Neural cell (in vitro differentiated cells): ENCODE measurements at regions not wholly inside any gene's neighbourhood (a gene's known extent, or its start where the extent isn't known, plus 50 kb on each side); places are given as distances from the start of the nearest gene placed in this dataset.

Source experiments
- H2AFZ ChIP-seq: fragments of 200-600, 300-800 bp; sonication (generic), shearing (Covaris generic); 2 replicates; pipeline ENCODE4 v1.6.0; 2014; ENCODE audit warnings: low read depth, mild to moderate bottlenecking, antibody characterized with exemption, low read length, moderate library complexity
- H3F3A ChIP-seq: fragments of 200-600 bp; shearing (Covaris generic); 2 replicates; pipeline ENCODE4 v1.6.1; 2016; ENCODE audit warnings: mild to moderate bottlenecking, moderate library complexity, mixed read lengths, antibody characterized with exemption, low read length; ENCODE audit not compliant: insufficient read depth, poor library complexity, severe bottlenecking
- H3K27ac ChIP-seq: fragments of 200-600, 300-800 bp; sonication (generic), shearing (Covaris generic); 2 replicates; pipeline ENCODE4 v1.5.1; 2014; ENCODE audit warnings: mild to moderate bottlenecking, low read length, moderate library complexity
- H3K27me3 ChIP-seq: fragments of 300-800, 200-600 bp; sonication (generic), shearing (Covaris generic); 2 replicates; pipeline ENCODE4 v1.6.0; 2014; ENCODE audit warnings: mild to moderate bottlenecking, low read depth, low read length, moderate library complexity; ENCODE audit not compliant: insufficient read depth
- H3K36me3 ChIP-seq: fragments of 300-800, 200-600 bp; sonication (generic), shearing (Covaris generic); 2 replicates; pipeline ENCODE4 v1.5.1; 2014; ENCODE audit warnings: mild to moderate bottlenecking, antibody characterized with exemption, low read length, moderate library complexity; ENCODE audit not compliant: insufficient read depth
- H3K4me2 ChIP-seq: fragments of 300-800, 200-600 bp; sonication (generic), shearing (Covaris generic); 2 replicates; pipeline ENCODE4 v1.6.0; 2014; ENCODE audit warnings: mild to moderate bottlenecking, low read length
- H3K4me3 ChIP-seq: fragments of 300-800, 200-600 bp; sonication (generic), shearing (Covaris generic); 2 replicates; pipeline ENCODE4 v1.5.1; 2014; ENCODE audit warnings: mild to moderate bottlenecking, low read length, moderate library complexity
- H3K79me2 ChIP-seq: fragments of 200-600 bp; shearing (Covaris generic); replicated peaks from 2 replicates; pipeline ENCODE4 v1.6.0; 2014; ENCODE audit warnings: mild to moderate bottlenecking, low read length, moderate library complexity; ENCODE audit not compliant: insufficient read depth
- H3K9ac ChIP-seq: fragments of 300-800, 200-600 bp; sonication (generic), shearing (Covaris generic); 2 replicates; pipeline ENCODE4 v1.6.1; 2016; ENCODE audit warnings: mild to moderate bottlenecking, low read length, mixed read lengths
- H3K9me2 ChIP-seq: fragments of 200-600 bp; shearing (Covaris generic); 2 replicates; pipeline ENCODE4 v1.6.1; 2016; ENCODE audit warnings: mild to moderate bottlenecking, low read length, mixed read lengths; ENCODE audit not compliant: insufficient read depth
- H3K9me3 ChIP-seq: fragments of 200-600, 300-800 bp; sonication (generic), shearing (Covaris generic); 2 replicates; pipeline ENCODE4 v1.6.1; 2016; ENCODE audit warnings: mild to moderate bottlenecking, mixed run types, low read length, moderate library complexity, mixed read lengths
- H4K20me1 ChIP-seq: fragments of 200-600 bp; shearing (Covaris generic); 2 replicates; pipeline ENCODE4 v1.6.1; 2016; ENCODE audit warnings: mild to moderate bottlenecking, mixed run types; ENCODE audit not compliant: insufficient read depth
- CTCF ChIP-seq: fragments of 450-650 bp; IDR thresholded peaks from 2 replicates; pipeline ENCODE4 v1.5.1; 2014; ENCODE audit warnings: antibody characterized with exemption, mild to moderate bottlenecking, moderate library complexity; ENCODE audit not compliant: poor library complexity, severe bottlenecking
- EP300 ChIP-seq: fragments of 450-650 bp; conservative IDR thresholded peaks from 2 replicates; pipeline ENCODE4 v1.6.1; 2014; ENCODE audit warnings: antibody characterized with exemption, mild to moderate bottlenecking, moderate library complexity; ENCODE audit not compliant: poor library complexity, severe bottlenecking
- EZH2 ChIP-seq: fragments of 200-600, 300-800 bp; shearing (Covaris generic), sonication (generic); IDR thresholded peaks from 2 replicates; pipeline ENCODE4 v1.6.1; 2014; ENCODE audit warnings: antibody characterized with exemption, low read length, borderline replicate concordance, mild to moderate bottlenecking; ENCODE audit not compliant: insufficient read depth, poor library complexity, severe bottlenecking
- MXI1 ChIP-seq: fragments of 450-650 bp; conservative IDR thresholded peaks from 2 replicates; pipeline ENCODE4 v1.6.1; 2014; ENCODE audit warnings: antibody characterized with exemption, mild to moderate bottlenecking; ENCODE audit not compliant: poor library complexity, severe bottlenecking
- POLR2AphosphoS5 ChIP-seq: IDR thresholded peaks from 2 replicates; pipeline ENCODE4 v1.6.1; 2012
- RAD21 ChIP-seq: fragments of 450-650 bp; conservative IDR thresholded peaks from 2 replicates; pipeline ENCODE4 v1.6.1; 2014; ENCODE audit warnings: antibody characterized with exemption, mild to moderate bottlenecking, moderate library complexity
- REST ChIP-seq: IDR thresholded peaks from 2 replicates; pipeline ENCODE4 v1.6.1; 2012; ENCODE audit warnings: borderline replicate concordance
- SMC3 ChIP-seq: fragments of 450-650 bp; conservative IDR thresholded peaks from 2 replicates; pipeline ENCODE4 v1.6.1; 2014; ENCODE audit warnings: antibody characterized with exemption, mild to moderate bottlenecking, moderate library complexity; ENCODE audit not compliant: poor library complexity
- TAF1 ChIP-seq: IDR thresholded peaks from 2 replicates; pipeline ENCODE4 v1.6.1; 2012; ENCODE audit warnings: low read depth

- Histone ChIP-seq H3K27ac (no peak overlapping the region), H3K4me3 (no peak overlapping the region), H3K9ac (no peak overlapping the region), H3K36me3 (no peaks in the 10 kb centered on the region), H3K4me2 (no peak overlapping the region), H3K9me3 (no peaks in the 10 kb centered on the region), H4K20me1 (no peaks in the 10 kb centered on the region), H3K79me2 (no peaks in the 10 kb centered on the region), H3K9me2 (no peaks in the 10 kb centered on the region), H2AFZ (no peak overlapping the region), H3F3A (peaks cover 6% of the 10 kb centered on the region), H3K27me3 (no peaks in the 10 kb centered on the region)
- no peak for TF ChIP-seq EZH2
Observed at GRCh38 chr2:145235312-145235711, 715.4 kb upstream of the ZEB2 start.

GRCh38 chr2:145230546-145230945 is 710.6 kb upstream of the ZEB2 start:
- H3F3A ChIP-seq: no peaks in the 10 kb centered on the region
- no peaks in the 10 kb centered on the region for H3K79me2 ChIP-seq
- no peaks in the 10 kb centered on the region for H3K9me2 ChIP-seq
- TF ChIP-seq EP300 (no peak), TAF1 (no peak), REST (no peak), RAD21 (no peak), SMC3 (no peak), MXI1 (no peak), CTCF (no peak), EZH2 (no peak), POLR2AphosphoS5 (no peak)
- H3K4me3 ChIP-seq: no peak overlapping the region
- H3K27ac ChIP-seq: no peak overlapping the region
- no peaks in the 10 kb centered on the region for H4K20me1 ChIP-seq
- H3K9ac ChIP-seq: no peak overlapping the region
- no peaks in the 10 kb centered on the region for H3K9me3 ChIP-seq
- H3K36me3 ChIP-seq: no peaks in the 10 kb centered on the region
- H2AFZ ChIP-seq: no peak overlapping the region
- no peaks in the 10 kb centered on the region for H3K27me3 ChIP-seq
- no peak overlapping the region for H3K4me2 ChIP-seq

- Histone ChIP-seq H3K27me3 (no peaks in the 10 kb centered on the region), H3F3A (no peaks in the 10 kb centered on the region), H3K9me2 (no peaks in the 10 kb centered on the region), H3K9me3 (no peaks in the 10 kb centered on the region), H3K9ac (no peak overlapping the region), H3K27ac (no peak overlapping the region), H3K4me2 (no peak overlapping the region), H2AFZ (no peak overlapping the region), H4K20me1 (no peaks in the 10 kb centered on the region), H3K36me3 (no peaks in the 10 kb centered on the region), H3K79me2 (no peaks in the 10 kb centered on the region), H3K4me3 (no peak overlapping the region)
- TF ChIP-seq POLR2AphosphoS5 (no peak), EZH2 (no peak), TAF1 (no peak), REST (no peak), SMC3 (no peak), EP300 (no peak), CTCF (no peak), MXI1 (no peak)
Observed at GRCh38 chr2:145228506-145228905, 708.6 kb upstream of the ZEB2 start.
